Right lobe of liver (tissue), 6 donors: ENCODE measurements at regions not wholly inside any gene's neighbourhood (a gene's known extent, or its start where the extent isn't known, plus 50 kb on each side); places are given as distances from the start of the nearest gene placed in this dataset.
"Not testable (repeated sequence)": the region's sequence is repeated elsewhere in the genome, so short reads cannot be mapped to it uniquely, and the experiment has no call there.

Source experiments
- ATAC-seq, 4 donors: fragments of 200-7000 bp; cut with Tn5 transposase; one replicate each; pipeline ENCODE4 v1.9.1; 2020; ENCODE audit warnings: mild to moderate bottlenecking in 4 of 4, moderate library complexity in 4 of 4
- DNase-seq, 3 donors: peaks; one replicate each; pipeline ENCODE4 v3.0.0-alpha.2; 2020
- H3K27ac ChIP-seq, 3 donors: fragments of 200-600 bp; one replicate each; pipeline ENCODE4 v1.8.0; 2022
- H3K27me3 ChIP-seq, 2 donors: fragments of 200-600 bp; one replicate each; pipeline ENCODE4 v1.8.0; 2022
- H3K36me3 ChIP-seq, 4 donors: fragments of 200-600 bp; sonication (generic) in 1 of 4; one replicate each; pipeline versions ENCODE4 v1.5.1 to v1.8.0; 2017 to 2022; ENCODE audit warnings: control low read depth in 1 of 4
- H3K4me1 ChIP-seq, 4 donors: fragments of 200-600 bp; sonication (generic) in 1 of 4; one replicate each; pipeline versions ENCODE4 v1.5.1 to v1.8.0; 2017 to 2022; ENCODE audit warnings: control low read depth in 1 of 4
- H3K4me3 ChIP-seq, 3 donors: fragments of 200-600 bp; one replicate each; pipeline ENCODE4 v1.8.0; 2022
- H3K9me3 ChIP-seq, 4 donors: fragments of 200-600 bp; sonication (generic) in 1 of 4; one replicate each; pipeline versions ENCODE4 v1.5.1 to v1.8.0; 2017 to 2022; ENCODE audit warnings: control low read depth in 1 of 4
- POLR2A ChIP-seq: fragments of 450-650 bp; IDR thresholded peaks from one replicate; pipeline ENCODE4 v1.6.1; 2017; ENCODE audit warnings: antibody characterized with exemption, mild to moderate bottlenecking
- WGBS: methylation state at CpG from one replicate; pipeline ENCODE4 v1.1.6; 2018; ENCODE audit warnings: low coverage, low lambda C conversion rate; ENCODE audit not compliant: insufficient coverage; ENCODE audit errors: missing lambda C conversion rate; 5-methylcytosine and 5-hydroxymethylcytosine counted together
- intact Hi-C, 2 donors: fragments of 100-400 bp; cut with DNase I; formaldehyde crosslinking; loops; one replicate each; pipeline versions ENCODE4 v1.11.2 to v1.14.1; 2022
- donor health status: DM: no; HTN: yes; CAD: no.
- donor health status: DM: no; HTN: no; CAD: no.
- donor health status: DM: no; HTN: no; CAD: no.
- donor health status: DM: no; HTN: yes; CAD: no.
- donor health status: DM: no; HTN: yes; CAD: no.

GRCh38 chr6:58290177-58290576 lies 972.7 kb downstream of the PRIM2 start:
- Histone ChIP-seq H3K9me3 (no peaks in the 10 kb centered on the region), H3K4me3 (no peak overlapping the region), H3K36me3 (no peaks in the 10 kb centered on the region), H3K27ac (no peak overlapping the region), H3K4me1 (no peaks in the 10 kb centered on the region), H3K27me3 (no peaks in the 10 kb centered on the region)
- TF ChIP-seq POLR2A: no peak
- intact Hi-C loops: no loop called here
- ATAC-seq (no peak), DNase-seq (no peak)

- H3K4me1 ChIP-seq, H3K36me3 ChIP-seq, DNase-seq, intact Hi-C loops, H3K27me3 ChIP-seq, ATAC-seq, H3K4me3 ChIP-seq, H3K27ac ChIP-seq, H3K9me3 ChIP-seq: not testable (repeated sequence)
- WGBS: 7% methylated on average over 1 of the region's 1 CpG
These were observed 973.9 kb downstream of the PRIM2 start for GRCh38 chr6:58291319-58291718.

GRCh38 chr6:58307901-58308300 lies 990.5 kb downstream of the PRIM2 start:
- DNase-seq, H3K4me1 ChIP-seq, intact Hi-C loops, H3K27ac ChIP-seq, H3K9me3 ChIP-seq, H3K27me3 ChIP-seq, H3K4me3 ChIP-seq, H3K36me3 ChIP-seq, ATAC-seq: not testable (repeated sequence)

- DNase-seq, H3K27ac ChIP-seq, H3K4me1 ChIP-seq, intact Hi-C loops, H3K27me3 ChIP-seq, H3K9me3 ChIP-seq, H3K36me3 ChIP-seq, ATAC-seq, H3K4me3 ChIP-seq: not testable (repeated sequence)
These were observed 1014.7 kb downstream of the PRIM2 start for GRCh38 chr6:58332108-58332507.

- WGBS: 59% methylated on average over 3 of the region's 5 CpGs
- intact Hi-C loops: not testable (repeated sequence)
These were observed 1024.9 kb downstream of the PRIM2 start for GRCh38 chr6:58342287-58342686.

GRCh38 chr6:58347534-58347933 lies 1030.1 kb downstream of the PRIM2 start:
- H3K27ac ChIP-seq, H3K36me3 ChIP-seq, H3K27me3 ChIP-seq, intact Hi-C loops, H3K4me3 ChIP-seq, H3K9me3 ChIP-seq, DNase-seq, H3K4me1 ChIP-seq, ATAC-seq: not testable (repeated sequence)
- 62% methylated on average over 2 of the region's 2 CpGs for WGBS

More at GRCh38 chr6:58342287-58342686, 1024.9 kb downstream of the PRIM2 start:
- not testable (repeated sequence) for H3K9me3 ChIP-seq, DNase-seq, H3K4me3 ChIP-seq, H3K4me1 ChIP-seq, H3K27me3 ChIP-seq, ATAC-seq, H3K36me3 ChIP-seq, H3K27ac ChIP-seq

GRCh38 chr6:58351619-58352018 lies 1034.2 kb downstream of the PRIM2 start:
- H3K9me3 ChIP-seq, H3K36me3 ChIP-seq, H3K4me1 ChIP-seq, H3K4me3 ChIP-seq, ATAC-seq, H3K27ac ChIP-seq, H3K27me3 ChIP-seq, DNase-seq, intact Hi-C loops: not testable (repeated sequence)
- 42% methylated on average over 1 of the region's 1 CpG for WGBS

GRCh38 chr6:58358452-58358851 lies 1041.0 kb downstream of the PRIM2 start:
- WGBS: 27% methylated on average over 1 of the region's 1 CpG
- H3K27me3 ChIP-seq, intact Hi-C loops, H3K9me3 ChIP-seq, H3K4me3 ChIP-seq, H3K36me3 ChIP-seq, H3K4me1 ChIP-seq, ATAC-seq, DNase-seq, H3K27ac ChIP-seq: not testable (repeated sequence)

GRCh38 chr6:58365856-58366255 lies 1048.4 kb downstream of the PRIM2 start:
- H3K27me3 ChIP-seq, H3K9me3 ChIP-seq, H3K27ac ChIP-seq, H3K4me3 ChIP-seq, intact Hi-C loops, H3K36me3 ChIP-seq, H3K4me1 ChIP-seq, ATAC-seq, DNase-seq: not testable (repeated sequence)
- WGBS: 30% methylated on average over 3 of the region's 3 CpGs

- peaks cover 0 to 12% (median 0%) of the 10 kb centered on the region in 4 donors for H3K9me3 ChIP-seq
- H3K4me1 ChIP-seq, H3K27me3 ChIP-seq, H3K4me3 ChIP-seq, intact Hi-C loops, H3K27ac ChIP-seq, ATAC-seq, DNase-seq, H3K36me3 ChIP-seq: not testable (repeated sequence)
- 56% methylated on average over 2 of the region's 2 CpGs for WGBS
These were observed 1089.2 kb downstream of the PRIM2 start for GRCh38 chr6:58406659-58407058.
